ENCODE measurements at regions not wholly inside any gene's neighbourhood (a gene's known extent, or its start where the extent isn't known, plus 50 kb on each side); places are given as distances from the start of the nearest gene placed in this dataset.

DNA sequence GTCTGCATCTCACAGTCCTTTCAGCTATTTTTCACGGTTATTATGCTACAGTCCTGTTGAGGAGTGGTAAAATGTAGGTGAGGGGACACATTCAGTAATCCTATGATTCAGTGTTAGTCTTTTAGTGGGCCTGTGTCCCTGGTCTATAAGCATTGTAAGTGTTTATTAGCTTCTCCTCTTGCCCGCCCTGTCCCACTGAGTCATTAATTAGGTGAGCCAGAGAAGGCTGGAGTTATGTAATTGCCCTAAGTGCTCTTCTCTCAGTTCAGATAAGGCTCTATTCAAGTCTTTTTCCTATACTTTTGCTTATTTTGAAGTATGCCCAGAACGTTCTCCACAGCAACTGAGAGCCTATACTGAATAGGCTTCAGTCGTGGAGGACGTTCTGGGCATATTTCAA, 76.3 kb upstream of the ZRANB2 start:
- H3K9me3 ChIP-seq, result no peaks in the 10 kb centered on the region
- TF ChIP-seq POLR2AphosphoS5 (IDR thresholded peaks at IDR 0.05) (no peak), CTCF (IDR thresholded peaks at IDR 0.05) (no peak), EP300 (IDR thresholded peaks at IDR 0.05) (no peak), POLR2A (IDR thresholded peaks at IDR 0.05) (no peak)
- no peak overlapping the region for H3K27ac ChIP-seq
- no peaks in the 10 kb centered on the region for H3K36me3 ChIP-seq
- intact Hi-C loops (cut with DNase I), result no loop called here
- H3K4me1 ChIP-seq, result no peaks in the 10 kb centered on the region
- no peak for DNase-seq
- H3K27me3 ChIP-seq, result no peaks in the 10 kb centered on the region
- no peak overlapping the region for H3K4me3 ChIP-seq
- 14 to 59% methylated on average over 5 of the region's 5 CpGs for whole genome bisulfite sequencing, 2 donors

DNA sequence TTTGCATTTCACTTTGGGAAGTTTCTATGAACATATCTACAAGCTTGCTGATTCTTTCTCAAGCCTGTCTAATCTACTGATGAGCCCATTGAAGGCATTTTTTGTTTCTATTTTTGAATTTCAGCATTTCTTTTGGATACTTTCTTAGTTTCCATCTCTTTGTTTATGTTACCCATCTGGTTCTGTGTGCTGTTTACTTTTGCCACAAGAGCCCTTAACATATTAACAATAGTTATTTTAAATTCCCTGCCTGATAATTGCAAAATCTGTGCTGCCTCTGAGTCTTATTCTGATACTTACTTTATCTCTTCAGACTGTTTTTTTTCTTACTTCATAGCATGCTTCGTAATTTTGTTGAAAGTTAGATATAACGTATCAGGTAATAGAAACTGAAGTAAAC, 75.8 kb upstream of the ZRANB2 start:
- Histone ChIP-seq H3K4me1 (no peaks in the 10 kb centered on the region), H3K4me3 (no peak overlapping the region)
- WGBS, 2 donors, result 7 to 49% methylated on average over 2 of the region's 2 CpGs

GRCh38 chr1:71154429-71154828, 73.6 kb upstream of the ZRANB2 start:
- no peaks in the 10 kb centered on the region for H3K4me1 ChIP-seq
- no peak for TF ChIP-seq CTCF (IDR thresholded peaks at IDR 0.05)
- TF ChIP-seq POLR2A (IDR thresholded peaks at IDR 0.05), result no peak
- TF ChIP-seq EP300 (IDR thresholded peaks at IDR 0.05), result no peak
- TF ChIP-seq POLR2AphosphoS5 (IDR thresholded peaks at IDR 0.05), result no peak
- WGBS, 2 donors, result 97 to 98% methylated on average over 3 of the region's 3 CpGs

More for the DNA sequence above, 75.8 kb upstream of the ZRANB2 start:
- intact Hi-C loops (cut with DNase I), result no loop called here
- H3K27me3 ChIP-seq, result no peaks in the 10 kb centered on the region
- TF ChIP-seq EP300 (IDR thresholded peaks at IDR 0.05), result no peak
- TF ChIP-seq CTCF (IDR thresholded peaks at IDR 0.05), result no peak
- no peak for TF ChIP-seq POLR2A (IDR thresholded peaks at IDR 0.05)
- no peak for TF ChIP-seq POLR2AphosphoS5 (IDR thresholded peaks at IDR 0.05)
- H3K9me3 ChIP-seq, result no peaks in the 10 kb centered on the region
- no peaks in the 10 kb centered on the region for H3K36me3 ChIP-seq
- no peak overlapping the region for H3K27ac ChIP-seq
- DNase-seq, result no peak

DNA sequence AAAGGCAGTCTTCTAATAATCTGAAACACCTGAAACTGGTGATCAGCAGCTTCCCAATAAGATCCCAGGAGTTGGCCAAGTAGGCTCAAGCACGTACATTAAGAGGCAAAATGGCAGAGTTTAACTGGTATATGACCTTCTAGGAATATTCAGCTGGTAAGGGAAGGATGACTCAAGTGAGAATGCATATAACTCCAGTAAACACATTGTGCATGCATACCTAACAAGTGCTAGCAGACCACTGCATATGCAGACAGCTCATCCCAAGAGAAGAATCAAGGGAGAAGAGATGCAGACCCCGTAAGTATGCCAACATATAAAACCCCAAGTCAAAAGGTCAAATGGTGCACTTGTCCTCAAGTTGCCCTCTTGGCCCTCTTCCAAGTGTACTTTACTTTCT, 73.0 kb upstream of the ZRANB2 start:
- WGBS, 2 donors, result 81 to 88% methylated on average over 2 of the region's 2 CpGs
- intact Hi-C loops (cut with DNase I), result no loop called here
- no peak for DNase-seq
- H3K27me3 ChIP-seq, result no peaks in the 10 kb centered on the region
- H3K4me1 ChIP-seq, result no peaks in the 10 kb centered on the region
- H3K4me3 ChIP-seq, result no peak overlapping the region
- no peaks in the 10 kb centered on the region for H3K9me3 ChIP-seq
- no peak overlapping the region for H3K27ac ChIP-seq
- no peaks in the 10 kb centered on the region for H3K36me3 ChIP-seq
- TF ChIP-seq POLR2AphosphoS5 (IDR thresholded peaks at IDR 0.05) (no peak), CTCF (IDR thresholded peaks at IDR 0.05) (no peak), EP300 (IDR thresholded peaks at IDR 0.05) (no peak), POLR2A (IDR thresholded peaks at IDR 0.05) (no peak)

More at GRCh38 chr1:71154429-71154828, 73.6 kb upstream of the ZRANB2 start:
- no peak overlapping the region for H3K4me3 ChIP-seq
- intact Hi-C loops (cut with DNase I), result no loop called here
- H3K36me3 ChIP-seq, result no peaks in the 10 kb centered on the region
- H3K27me3 ChIP-seq, result no peaks in the 10 kb centered on the region
- no peaks in the 10 kb centered on the region for H3K9me3 ChIP-seq
- no peak overlapping the region for H3K27ac ChIP-seq
- DNase-seq, result no peak

DNA sequence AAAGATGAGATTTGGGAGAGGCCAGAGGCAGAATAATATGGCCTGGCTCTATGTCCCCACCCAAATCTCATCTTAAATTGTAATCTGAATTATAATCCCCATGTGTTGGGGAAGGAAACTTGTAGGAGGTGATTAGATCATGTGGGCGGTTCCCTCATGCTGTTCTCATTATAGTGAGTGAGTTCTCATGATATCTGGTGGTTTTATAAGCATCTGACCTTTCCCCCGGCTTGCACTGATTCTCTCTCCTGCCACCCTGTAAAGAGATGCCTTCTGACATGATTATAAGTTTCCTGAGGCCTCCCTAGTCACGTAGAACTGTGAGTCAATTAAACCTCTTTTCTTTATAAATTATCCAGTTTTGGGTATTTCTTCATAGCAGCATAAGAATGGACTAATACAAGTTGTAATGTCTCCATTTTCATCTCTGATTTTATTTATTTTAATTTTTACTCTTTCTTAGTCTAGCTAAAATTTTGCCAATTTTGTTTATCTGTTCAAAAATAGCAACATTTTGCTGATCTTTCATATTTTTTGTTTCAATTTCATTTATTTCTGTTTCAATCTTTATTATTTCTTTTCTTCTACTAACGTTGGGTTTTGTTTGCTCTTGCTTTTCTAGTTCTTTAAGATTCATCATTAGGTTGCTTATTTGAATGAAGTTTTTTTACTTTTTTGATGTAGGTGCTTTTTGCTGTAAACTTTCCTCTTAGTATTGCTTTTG, 67.0 kb upstream of the ZRANB2 start:
- Histone ChIP-seq H3K27ac (no peak overlapping the region), H3K9me3 (no peaks in the 10 kb centered on the region), H3K27me3 (no peaks in the 10 kb centered on the region), H3K4me1 (no peaks in the 10 kb centered on the region), H3K36me3 (no peaks in the 10 kb centered on the region), H3K4me3 (no peak overlapping the region)
- 82 to 86% methylated on average over 4 of the region's 4 CpGs for WGBS, 2 donors
- TF ChIP-seq CTCF (IDR thresholded peaks at IDR 0.05) (no peak), EP300 (IDR thresholded peaks at IDR 0.05) (no peak), POLR2A (IDR thresholded peaks at IDR 0.05) (no peak), POLR2AphosphoS5 (IDR thresholded peaks at IDR 0.05) (no peak)
- intact Hi-C loops (cut with DNase I), result no loop called here
- no peak for DNase-seq
